Fibroblast of lung (primary cell): ENCODE measurements at regions not wholly inside any gene's neighbourhood (a gene's known extent, or its start where the extent isn't known, plus 50 kb on each side); places are given as distances from the start of the nearest gene placed in this dataset.

Experiments
- EZH2 ChIP-seq: IDR thresholded peaks from 2 replicates; pipeline ENCODE4 v1.5.1; 2012; ENCODE audit warnings: low read length, control low read depth, mild to moderate bottlenecking; ENCODE audit errors: missing control alignments
- TF ChIP-seq, protein P1 (sequence below), 2 donors: IDR thresholded peaks in 1 of 2; conservative IDR thresholded peaks in 1 of 2; 1 replicate in 1 of 2; 2 replicates in 1 of 2; pipeline ENCODE4 v1.5.1; 2011 to 2012; ENCODE audit warnings: low read length in 2 of 2, control low read depth in 1 of 2, inconsistent platforms in 1 of 2, low read depth in 1 of 2, mild to moderate bottlenecking in 1 of 2

DNA sequence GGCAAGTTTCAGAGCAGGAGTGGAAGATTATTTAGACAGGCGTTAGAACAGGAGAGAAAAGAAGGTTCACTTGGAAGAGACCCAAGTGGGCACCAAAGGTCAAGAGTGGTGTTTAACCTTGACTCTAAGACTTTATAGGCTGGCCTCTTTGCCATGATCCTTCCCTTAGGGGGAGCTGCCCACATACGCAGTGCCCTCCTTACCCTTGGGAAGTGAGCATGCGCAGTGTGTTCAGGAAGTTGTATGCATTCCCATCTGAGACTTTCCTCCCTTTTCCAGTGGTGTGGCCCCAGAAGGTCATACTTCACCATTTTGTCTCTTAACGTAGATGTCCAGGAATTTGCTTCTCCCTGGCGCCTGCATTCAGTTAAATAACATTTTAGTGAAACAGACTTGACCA is 95.8 kb downstream of the CXCL12 start:
- TF ChIP-seq, protein P1, sequence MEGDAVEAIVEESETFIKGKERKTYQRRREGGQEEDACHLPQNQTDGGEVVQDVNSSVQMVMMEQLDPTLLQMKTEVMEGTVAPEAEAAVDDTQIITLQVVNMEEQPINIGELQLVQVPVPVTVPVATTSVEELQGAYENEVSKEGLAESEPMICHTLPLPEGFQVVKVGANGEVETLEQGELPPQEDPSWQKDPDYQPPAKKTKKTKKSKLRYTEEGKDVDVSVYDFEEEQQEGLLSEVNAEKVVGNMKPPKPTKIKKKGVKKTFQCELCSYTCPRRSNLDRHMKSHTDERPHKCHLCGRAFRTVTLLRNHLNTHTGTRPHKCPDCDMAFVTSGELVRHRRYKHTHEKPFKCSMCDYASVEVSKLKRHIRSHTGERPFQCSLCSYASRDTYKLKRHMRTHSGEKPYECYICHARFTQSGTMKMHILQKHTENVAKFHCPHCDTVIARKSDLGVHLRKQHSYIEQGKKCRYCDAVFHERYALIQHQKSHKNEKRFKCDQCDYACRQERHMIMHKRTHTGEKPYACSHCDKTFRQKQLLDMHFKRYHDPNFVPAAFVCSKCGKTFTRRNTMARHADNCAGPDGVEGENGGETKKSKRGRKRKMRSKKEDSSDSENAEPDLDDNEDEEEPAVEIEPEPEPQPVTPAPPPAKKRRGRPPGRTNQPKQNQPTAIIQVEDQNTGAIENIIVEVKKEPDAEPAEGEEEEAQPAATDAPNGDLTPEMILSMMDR (conservative IDR thresholded peaks at IDR 0.05 in 1 of 2, IDR thresholded peaks at IDR 0.05 in 1 of 2; ENCODE audit: low read depth in 1 of 2, low read length in 2 of 2): no peak
- TF ChIP-seq EZH2: no peak
